ENCODE measurements at regions not wholly inside any gene's neighbourhood (a gene's known extent, or its start where the extent isn't known, plus 50 kb on each side); places are given as distances from the start of the nearest gene placed in this dataset.

DNA sequence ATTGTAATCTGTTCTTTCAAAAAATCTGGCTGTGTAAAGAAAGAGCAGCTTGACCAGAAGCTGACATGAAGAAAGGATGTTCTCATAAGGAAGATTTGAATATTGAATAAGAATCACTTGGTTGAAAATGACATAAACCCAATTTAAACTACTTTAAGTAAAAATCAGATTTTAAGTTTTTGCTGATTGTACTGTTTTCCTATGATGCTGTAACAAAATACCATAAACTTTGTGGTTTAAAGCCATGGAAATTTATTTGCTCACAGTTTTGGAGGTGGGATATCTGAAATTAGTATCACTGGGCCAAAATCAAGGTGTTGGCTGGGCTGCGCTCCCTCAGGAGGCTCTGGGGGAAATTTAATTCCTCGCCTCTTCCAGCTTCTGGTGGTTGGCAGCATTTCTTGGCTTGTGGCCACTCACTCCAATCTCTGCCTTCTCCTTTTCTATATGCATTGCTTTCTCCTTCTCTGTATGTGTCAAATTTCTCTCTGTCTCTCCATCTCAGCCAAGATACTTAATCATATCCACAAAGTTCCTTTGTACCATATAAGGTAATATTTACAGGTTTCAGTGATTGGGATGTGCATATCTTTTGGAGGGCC, 141.2 kb upstream of the ZFP64 start:
- no peak overlapping the region for H3K9ac ChIP-seq (ENCODE audit: low read length)
- no peaks in the 10 kb centered on the region for H3K36me3 ChIP-seq (replicated peaks; ENCODE audit: insufficient read depth, low read length)
- no peak overlapping the region for H3K4me3 ChIP-seq (ENCODE audit: low read length)
- no peaks in the 10 kb centered on the region for H3K4me1 ChIP-seq (ENCODE audit: low read length)
- no peak overlapping the region for H3K27ac ChIP-seq (ENCODE audit: low read length)
- no peaks in the 10 kb centered on the region for H3F3A ChIP-seq (ENCODE audit: insufficient read depth, low read length)
- no peaks in the 10 kb centered on the region for H3K27me3 ChIP-seq (replicated peaks; ENCODE audit: insufficient read depth, low read length)
- H3K9me2 ChIP-seq (replicated peaks; ENCODE audit: insufficient read depth, low read length), result no peaks in the 10 kb centered on the region
- H3K4me2 ChIP-seq (ENCODE audit: low read depth, low read length), result no peak overlapping the region
- no peak for DNase-seq
- no peaks in the 10 kb centered on the region for H3K79me2 ChIP-seq (ENCODE audit: low read length)
- H2AFZ ChIP-seq (ENCODE audit: low read length), result no peak overlapping the region
- no peak for TF ChIP-seq EZH2phosphoT487 (IDR thresholded peaks at IDR 0.05; ENCODE audit: low read length)
- H3K9me3 ChIP-seq (replicated peaks; ENCODE audit: insufficient read depth, low read length), result no peaks in the 10 kb centered on the region
- no peaks in the 10 kb centered on the region for H4K20me1 ChIP-seq (ENCODE audit: insufficient read depth, low read length)

DNA sequence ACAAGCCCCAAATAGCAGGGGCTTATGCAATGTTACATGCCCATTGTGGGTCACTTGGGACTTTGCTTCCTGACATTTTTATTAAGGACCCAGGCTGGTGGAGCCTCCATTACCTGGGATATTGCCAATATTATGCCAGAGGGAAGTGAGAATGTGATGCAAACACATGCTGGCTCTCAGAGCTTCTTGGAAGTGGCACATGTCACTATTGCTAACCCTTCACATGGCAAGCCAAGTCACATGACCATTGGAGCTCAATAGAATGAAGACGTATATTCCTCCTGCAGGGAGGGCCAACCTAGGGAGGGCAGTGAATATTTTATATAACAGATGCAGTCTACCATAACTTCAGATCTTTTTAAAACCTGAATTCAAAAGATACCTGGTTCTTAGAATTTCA, 140.7 kb upstream of the ZFP64 start:
- Histone ChIP-seq H4K20me1 (ENCODE audit: insufficient read depth, low read length) (no peaks in the 10 kb centered on the region), H3K27me3 (replicated peaks; ENCODE audit: insufficient read depth, low read length) (no peaks in the 10 kb centered on the region)

DNA sequence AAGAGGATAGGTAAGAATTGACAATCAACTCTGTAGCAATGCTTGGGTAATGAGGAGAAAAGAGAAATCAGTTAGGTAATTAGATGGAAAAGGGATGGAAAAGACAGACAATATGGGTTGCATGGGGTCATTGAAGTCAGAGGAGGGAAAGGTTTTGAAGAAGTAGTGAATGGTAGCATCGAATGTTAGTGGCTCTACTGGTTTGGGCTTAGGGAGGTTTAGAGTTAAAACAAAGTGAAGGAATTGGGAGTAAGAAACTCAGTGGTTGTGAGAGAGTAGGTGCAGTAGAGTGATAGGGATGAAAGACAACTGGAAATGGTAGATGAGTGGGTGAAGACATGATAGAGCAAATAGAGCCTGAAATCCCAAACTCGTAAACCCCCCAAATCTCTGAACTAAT, 140.1 kb upstream of the ZFP64 start:
- Histone ChIP-seq H3K9me3 (replicated peaks; ENCODE audit: insufficient read depth, low read length) (no peaks in the 10 kb centered on the region), H3F3A (ENCODE audit: insufficient read depth, low read length) (no peaks in the 10 kb centered on the region), H3K4me2 (ENCODE audit: low read depth, low read length) (no peak overlapping the region), H2AFZ (ENCODE audit: low read length) (no peak overlapping the region), H3K79me2 (ENCODE audit: low read length) (no peaks in the 10 kb centered on the region), H3K27me3 (replicated peaks; ENCODE audit: insufficient read depth, low read length) (no peaks in the 10 kb centered on the region), H3K9me2 (replicated peaks; ENCODE audit: insufficient read depth, low read length) (no peaks in the 10 kb centered on the region), H3K27ac (ENCODE audit: low read length) (no peak overlapping the region), H3K36me3 (replicated peaks; ENCODE audit: insufficient read depth, low read length) (no peaks in the 10 kb centered on the region), H3K4me1 (ENCODE audit: low read length) (no peaks in the 10 kb centered on the region), H3K9ac (ENCODE audit: low read length) (no peak overlapping the region), H3K4me3 (ENCODE audit: low read length) (no peak overlapping the region), H4K20me1 (ENCODE audit: insufficient read depth, low read length) (no peaks in the 10 kb centered on the region)
- no peak for DNase-seq
- TF ChIP-seq, protein P1, sequence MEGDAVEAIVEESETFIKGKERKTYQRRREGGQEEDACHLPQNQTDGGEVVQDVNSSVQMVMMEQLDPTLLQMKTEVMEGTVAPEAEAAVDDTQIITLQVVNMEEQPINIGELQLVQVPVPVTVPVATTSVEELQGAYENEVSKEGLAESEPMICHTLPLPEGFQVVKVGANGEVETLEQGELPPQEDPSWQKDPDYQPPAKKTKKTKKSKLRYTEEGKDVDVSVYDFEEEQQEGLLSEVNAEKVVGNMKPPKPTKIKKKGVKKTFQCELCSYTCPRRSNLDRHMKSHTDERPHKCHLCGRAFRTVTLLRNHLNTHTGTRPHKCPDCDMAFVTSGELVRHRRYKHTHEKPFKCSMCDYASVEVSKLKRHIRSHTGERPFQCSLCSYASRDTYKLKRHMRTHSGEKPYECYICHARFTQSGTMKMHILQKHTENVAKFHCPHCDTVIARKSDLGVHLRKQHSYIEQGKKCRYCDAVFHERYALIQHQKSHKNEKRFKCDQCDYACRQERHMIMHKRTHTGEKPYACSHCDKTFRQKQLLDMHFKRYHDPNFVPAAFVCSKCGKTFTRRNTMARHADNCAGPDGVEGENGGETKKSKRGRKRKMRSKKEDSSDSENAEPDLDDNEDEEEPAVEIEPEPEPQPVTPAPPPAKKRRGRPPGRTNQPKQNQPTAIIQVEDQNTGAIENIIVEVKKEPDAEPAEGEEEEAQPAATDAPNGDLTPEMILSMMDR (IDR thresholded peaks at IDR 0.05; ENCODE audit: low read length), result no peak
- no peak for TF ChIP-seq EZH2phosphoT487 (IDR thresholded peaks at IDR 0.05; ENCODE audit: low read length)
- TF ChIP-seq EZH2 (optimal IDR thresholded peaks at IDR 0.05; ENCODE audit: low read depth, low read length), result no peak

More for the DNA sequence above, 140.7 kb upstream of the ZFP64 start:
- TF ChIP-seq, protein P1 (IDR thresholded peaks at IDR 0.05; ENCODE audit: low read length), result no peak
- no peak for TF ChIP-seq EZH2 (optimal IDR thresholded peaks at IDR 0.05; ENCODE audit: low read depth, low read length)
- no peak for TF ChIP-seq EZH2phosphoT487 (IDR thresholded peaks at IDR 0.05; ENCODE audit: low read length)
- Histone ChIP-seq H3K36me3 (replicated peaks; ENCODE audit: insufficient read depth, low read length) (no peaks in the 10 kb centered on the region), H3K79me2 (ENCODE audit: low read length) (no peaks in the 10 kb centered on the region), H3K4me3 (ENCODE audit: low read length) (no peak overlapping the region), H3K27ac (ENCODE audit: low read length) (no peak overlapping the region), H3K4me1 (ENCODE audit: low read length) (no peaks in the 10 kb centered on the region), H2AFZ (ENCODE audit: low read length) (no peak overlapping the region), H3K9me3 (replicated peaks; ENCODE audit: insufficient read depth, low read length) (no peaks in the 10 kb centered on the region), H3K4me2 (ENCODE audit: low read depth, low read length) (no peak overlapping the region), H3K9me2 (replicated peaks; ENCODE audit: insufficient read depth, low read length) (no peaks in the 10 kb centered on the region), H3F3A (ENCODE audit: insufficient read depth, low read length) (no peaks in the 10 kb centered on the region), H3K9ac (ENCODE audit: low read length) (no peak overlapping the region)
- no peak for DNase-seq

DNA sequence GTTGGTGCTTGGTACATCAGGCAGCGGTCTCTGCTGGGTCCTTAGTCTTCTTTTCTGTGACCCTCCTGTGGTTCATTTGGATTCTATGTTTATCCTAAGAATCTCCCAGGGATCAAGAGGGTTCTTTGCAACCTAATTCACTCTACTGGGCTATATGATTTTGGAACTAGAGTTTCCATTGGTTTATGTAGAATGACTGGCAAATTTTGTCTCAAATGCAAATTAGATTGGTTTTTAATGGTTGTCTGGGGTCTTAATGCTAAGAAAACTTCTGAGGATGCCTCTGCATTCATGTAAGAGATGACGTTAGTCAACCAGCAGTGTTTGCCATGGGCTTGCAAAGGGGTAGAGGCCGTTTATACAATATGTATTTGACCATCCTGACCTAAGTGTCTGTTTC, 129.8 kb upstream of the ZFP64 start:
- Histone ChIP-seq H3K36me3 (replicated peaks; ENCODE audit: insufficient read depth, low read length) (no peaks in the 10 kb centered on the region), H3K27me3 (replicated peaks; ENCODE audit: insufficient read depth, low read length) (no peaks in the 10 kb centered on the region), H3K4me3 (ENCODE audit: low read length) (no peak overlapping the region), H3K79me2 (ENCODE audit: low read length) (no peaks in the 10 kb centered on the region), H2AFZ (ENCODE audit: low read length) (no peak overlapping the region), H3K4me2 (ENCODE audit: low read depth, low read length) (no peak overlapping the region), H3K9me3 (replicated peaks; ENCODE audit: insufficient read depth, low read length) (no peaks in the 10 kb centered on the region; the same call in 1 of the 2 replicates), H3K4me1 (ENCODE audit: low read length) (no peaks in the 10 kb centered on the region), H3F3A (ENCODE audit: insufficient read depth, low read length) (no peaks in the 10 kb centered on the region), H4K20me1 (ENCODE audit: insufficient read depth, low read length) (no peaks in the 10 kb centered on the region), H3K27ac (ENCODE audit: low read length) (no peak overlapping the region), H3K9me2 (replicated peaks; ENCODE audit: insufficient read depth, low read length) (no peaks in the 10 kb centered on the region), H3K9ac (ENCODE audit: low read length) (no peak overlapping the region)
- TF ChIP-seq EZH2phosphoT487 (IDR thresholded peaks at IDR 0.05; ENCODE audit: low read length), result no peak
- TF ChIP-seq EZH2 (optimal IDR thresholded peaks at IDR 0.05; ENCODE audit: low read depth, low read length), result no peak
- TF ChIP-seq, protein P1 (IDR thresholded peaks at IDR 0.05; ENCODE audit: low read length), result no peak
- no peak for DNase-seq

Measured in MM.1S (cell line).